ENCODE measurements at regions not wholly inside any gene's neighbourhood (a gene's known extent, or its start where the extent isn't known, plus 50 kb on each side); places are given as distances from the start of the nearest gene placed in this dataset.

DNA sequence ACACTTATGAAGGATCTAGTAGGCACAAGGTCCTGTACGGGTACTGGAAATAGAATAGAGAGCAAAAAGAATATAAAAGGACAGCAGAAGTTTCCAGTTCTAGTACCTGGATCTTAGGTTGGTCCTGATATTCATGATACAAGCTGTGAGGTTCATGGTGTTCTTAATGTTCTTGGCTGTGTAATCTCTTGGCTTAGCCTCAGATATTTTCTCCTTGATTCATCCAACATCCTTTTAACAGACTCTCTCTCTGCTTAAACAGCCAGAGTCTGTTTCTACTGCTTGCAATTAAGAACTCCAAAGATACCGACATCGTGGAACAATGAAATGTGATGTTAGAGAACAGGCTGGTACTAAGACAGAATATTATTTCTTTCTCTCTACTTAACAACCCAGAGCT lies 49.9 kb downstream of the CNTN3 start:
- in situ Hi-C loops (cut with MboI): no loop called here
- Histone ChIP-seq H2AFZ (no peak overlapping the region), H3K9me2 (ENCODE audit: insufficient read depth) (no peaks in the 10 kb centered on the region), H3K4me1 (ENCODE audit: insufficient read depth) (peaks cover 26% of the 10 kb centered on the region), H3K79me2 (ENCODE audit: insufficient read depth) (peaks cover 45% of the 10 kb centered on the region), H3K27me3 (replicated peaks; ENCODE audit: insufficient read depth) (no peaks in the 10 kb centered on the region), H3K9ac (no peak overlapping the region), H3K9me3 (ENCODE audit: low read depth) (no peaks in the 10 kb centered on the region), H3K27ac (no peak overlapping the region), H3K4me3 (no peak overlapping the region), H3K36me3 (ENCODE audit: low read depth) (no peaks in the 10 kb centered on the region), H3F3A (ENCODE audit: insufficient read depth) (peaks cover 16% of the 10 kb centered on the region), H4K20me1 (ENCODE audit: insufficient read depth) (no peaks in the 10 kb centered on the region), H3K4me2 (ENCODE audit: unreplicated experiment) (peak overlapping the region; percentile 8)
- TF ChIP-seq EZH2 (IDR thresholded peaks at IDR 0.05; ENCODE audit: insufficient read depth, poor library complexity, severe bottlenecking) (no peak), EZH2phosphoT487 (IDR thresholded peaks at IDR 0.05; ENCODE audit: insufficient read depth, low read depth) (no peak)
- WGBS, 2 experiments (ENCODE audit: low coverage in 1 of 2, low lambda C conversion rate in 2 of 2, missing lambda C conversion rate in 2 of 2): 38 to 47% methylated on average over 3 of the region's 3 CpGs
- DNase-seq: peak; percentile 54

GRCh38 chr3:74562558-74563269 lies 51.7 kb downstream of the CNTN3 start:
- Histone ChIP-seq H3K27ac (0 out of 2 replicates have a peak overlapping the region, but pooled peaks have one; percentile 14), H3K4me3 (no peak overlapping the region), H3K9ac (no peak overlapping the region), H4K20me1 (ENCODE audit: insufficient read depth) (no peaks in the 10 kb centered on the region), H3K4me2 (ENCODE audit: unreplicated experiment) (no peak overlapping the region), H3K79me2 (ENCODE audit: insufficient read depth) (peaks cover 48% of the 10 kb centered on the region), H2AFZ (no peak overlapping the region), H3K9me3 (ENCODE audit: low read depth) (no peaks in the 10 kb centered on the region), H3K36me3 (ENCODE audit: low read depth) (no peaks in the 10 kb centered on the region), H3K27me3 (replicated peaks; ENCODE audit: insufficient read depth) (no peaks in the 10 kb centered on the region), H3K4me1 (ENCODE audit: insufficient read depth) (peaks cover 26% of the 10 kb centered on the region), H3K9me2 (ENCODE audit: insufficient read depth) (no peaks in the 10 kb centered on the region), H3F3A (ENCODE audit: insufficient read depth) (peaks cover 16% of the 10 kb centered on the region)
- no peak for TF ChIP-seq EZH2 (IDR thresholded peaks at IDR 0.05; ENCODE audit: insufficient read depth, poor library complexity, severe bottlenecking)
- no peak for TF ChIP-seq EZH2phosphoT487 (IDR thresholded peaks at IDR 0.05; ENCODE audit: insufficient read depth, low read depth)
- in situ Hi-C loops (cut with MboI): no loop called here
- WGBS, 2 experiments (ENCODE audit: low coverage in 1 of 2, low lambda C conversion rate in 2 of 2, missing lambda C conversion rate in 2 of 2): 79 to 85% methylated on average over 8 of the region's 8 CpGs
- no peak for DNase-seq

GRCh38 chr3:74561881-74562280 lies 52.6 kb downstream of the CNTN3 start:
- no peaks in the 10 kb centered on the region for H3K9me2 ChIP-seq (ENCODE audit: insufficient read depth)
- in situ Hi-C loops (cut with MboI): no loop called here
- peak overlapping the region; percentile 14 for H3K27ac ChIP-seq
- no peak overlapping the region for H2AFZ ChIP-seq
- TF ChIP-seq EZH2phosphoT487 (IDR thresholded peaks at IDR 0.05; ENCODE audit: insufficient read depth, low read depth) (no peak), EZH2 (IDR thresholded peaks at IDR 0.05; ENCODE audit: insufficient read depth, poor library complexity, severe bottlenecking) (no peak)
- H3K27me3 ChIP-seq (replicated peaks; ENCODE audit: insufficient read depth): no peaks in the 10 kb centered on the region
- no peak overlapping the region for H3K9ac ChIP-seq
- 1 to 4% methylated on average over 2 of the region's 2 CpGs for WGBS, 2 experiments (ENCODE audit: low coverage in 1 of 2, low lambda C conversion rate in 2 of 2, missing lambda C conversion rate in 2 of 2)
- H3K4me3 ChIP-seq: no peak overlapping the region
- peak overlapping the region; percentile 10 for H3K4me2 ChIP-seq (ENCODE audit: unreplicated experiment)
- H3F3A ChIP-seq (ENCODE audit: insufficient read depth): peaks cover 16% of the 10 kb centered on the region
- H3K9me3 ChIP-seq (ENCODE audit: low read depth): no peaks in the 10 kb centered on the region
- H3K79me2 ChIP-seq (ENCODE audit: insufficient read depth): peaks cover 48% of the 10 kb centered on the region
- no peaks in the 10 kb centered on the region for H4K20me1 ChIP-seq (ENCODE audit: insufficient read depth)
- H3K36me3 ChIP-seq (ENCODE audit: low read depth): no peaks in the 10 kb centered on the region
- peak; percentile 96 for DNase-seq
- H3K4me1 ChIP-seq (ENCODE audit: insufficient read depth): peaks cover 26% of the 10 kb centered on the region

DNA sequence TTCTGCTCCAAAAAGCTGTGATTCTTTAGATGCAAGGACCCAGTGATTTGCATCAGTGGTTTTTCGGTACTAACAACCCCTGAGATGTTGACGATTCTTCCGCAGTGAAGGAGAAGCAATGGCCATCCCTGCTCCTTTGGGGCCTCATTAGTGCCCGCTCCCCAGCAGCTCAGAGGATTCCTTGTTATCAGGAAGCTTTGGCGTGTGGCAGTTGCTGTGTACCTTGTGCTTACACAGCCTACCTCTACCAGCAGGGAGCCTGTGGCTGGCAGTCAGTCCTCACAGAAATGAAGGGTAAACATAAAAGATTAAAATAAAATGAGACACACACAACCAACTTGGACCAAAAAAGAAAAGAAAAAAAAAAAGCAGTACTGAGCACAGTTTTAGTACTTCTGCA lies 55.2 kb downstream of the CNTN3 start:
- Histone ChIP-seq H3K4me1 (ENCODE audit: insufficient read depth) (peaks cover 18% of the 10 kb centered on the region), H3K79me2 (ENCODE audit: insufficient read depth) (peaks cover 35% of the 10 kb centered on the region), H3K36me3 (ENCODE audit: low read depth) (no peaks in the 10 kb centered on the region), H3K27ac (no peak overlapping the region), H3K9me2 (ENCODE audit: insufficient read depth) (no peaks in the 10 kb centered on the region; the same call in 1 of the 2 replicates), H2AFZ (no peak overlapping the region), H4K20me1 (ENCODE audit: insufficient read depth) (no peaks in the 10 kb centered on the region), H3K27me3 (replicated peaks; ENCODE audit: insufficient read depth) (no peaks in the 10 kb centered on the region), H3K4me2 (ENCODE audit: unreplicated experiment) (no peak overlapping the region), H3F3A (ENCODE audit: insufficient read depth) (peaks cover 7% of the 10 kb centered on the region), H3K9ac (no peak overlapping the region), H3K4me3 (no peak overlapping the region), H3K9me3 (ENCODE audit: low read depth) (no peaks in the 10 kb centered on the region)
- TF ChIP-seq EZH2phosphoT487 (IDR thresholded peaks at IDR 0.05; ENCODE audit: insufficient read depth, low read depth) (no peak), EZH2 (IDR thresholded peaks at IDR 0.05; ENCODE audit: insufficient read depth, poor library complexity, severe bottlenecking) (no peak)
- no peak for DNase-seq
- in situ Hi-C loops (cut with MboI): no loop called here
- 93 to 97% methylated on average over 5 of the region's 5 CpGs for WGBS, 2 experiments (ENCODE audit: low coverage in 1 of 2, low lambda C conversion rate in 2 of 2, missing lambda C conversion rate in 2 of 2)

Data from GM23248 (cell line).